Esophagus muscularis mucosa (tissue), 4 donors: ENCODE measurements at regions not wholly inside any gene's neighbourhood (a gene's known extent, or its start where the extent isn't known, plus 50 kb on each side); places are given as distances from the start of the nearest gene placed in this dataset.

ENCODE experiments used
- DNase-seq: peaks from one replicate; pipeline ENCODE4 v3.0.0-alpha.2; 2017; ENCODE audit errors: extremely low spot score
- H3K27ac ChIP-seq, 4 donors: fragments of 200-600 bp; sonication (generic); replicated peaks in 1 of 4; 1 replicate in 3 of 4; 2 replicates in 1 of 4; pipeline ENCODE4 v1.5.1; 2016 to 2019; ENCODE audit warnings: mild to moderate bottlenecking in 1 of 4
- H3K27me3 ChIP-seq, 4 donors: fragments of 200-600 bp; sonication (generic); one replicate each; pipeline versions ENCODE4 v1.5.1 to v1.6.0; 2016 to 2019
- H3K36me3 ChIP-seq, 4 donors: fragments of 200-600 bp; sonication (generic); one replicate each; pipeline ENCODE4 v1.5.1; 2016 to 2019
- H3K4me1 ChIP-seq, 4 donors: fragments of 200-600 bp; sonication (generic); one replicate each; pipeline ENCODE4 v1.5.1; 2016 to 2019
- H3K4me3 ChIP-seq, 4 donors: fragments of 200-600 bp; sonication (generic); 1 replicate in 2 of 4; 2 replicates in 2 of 4; pipeline ENCODE4 v1.5.1; 2016 to 2019; ENCODE audit warnings: mild to moderate bottlenecking in 4 of 4, moderate library complexity in 1 of 4
- H3K9me3 ChIP-seq, 4 donors: fragments of 200-600 bp; sonication (generic); 1 replicate in 3 of 4; 2 replicates in 1 of 4; pipeline ENCODE4 v1.5.1; 2016 to 2019
- EP300 ChIP-seq: sonication (generic); formaldehyde crosslinking; IDR thresholded peaks from one replicate; pipeline ENCODE4 v1.6.1; 2017; ENCODE audit warnings: antibody characterized with exemption
- POLR2A ChIP-seq: fragments of 450-650 bp; IDR thresholded peaks from one replicate; pipeline ENCODE4 v1.6.1; 2017; ENCODE audit warnings: antibody characterized with exemption, moderate library complexity, mild to moderate bottlenecking, low read depth
- POLR2AphosphoS5 ChIP-seq, 2 donors: sonication (generic); formaldehyde crosslinking; IDR thresholded peaks; one replicate each; pipeline ENCODE4 v1.6.1; 2017; ENCODE audit warnings: antibody characterized with exemption in 2 of 2
- WGBS: methylation state at CpG from one replicate; pipeline ENCODE4 v1.1.5; 2018; 5-methylcytosine and 5-hydroxymethylcytosine counted together
- intact Hi-C: fragments of 100-400 bp; cut with DNase I; formaldehyde crosslinking; loops from one replicate; pipeline ENCODE4 v1.15.1; 2023
- TF ChIP-seq, protein P1 (sequence below), 3 experiments: fragments of 200-600 bp in 2 of 3; fragments of 450-650 bp in 1 of 3; sonication (generic) in 2 of 3; IDR thresholded peaks; one replicate each; pipeline ENCODE4 v1.5.1; 2017 to 2019; ENCODE audit warnings: antibody characterized with exemption in 3 of 3, mild to moderate bottlenecking in 2 of 3, moderate library complexity in 1 of 3

- H3K4me1 ChIP-seq, result peaks cover 0 to 10% (median 7%) of the 10 kb centered on the region in 4 donors
- DNase-seq, result no peak
- no peak overlapping the region for H3K4me3 ChIP-seq
- no peak overlapping the region for H3K27ac ChIP-seq
- no peaks in the 10 kb centered on the region for H3K27me3 ChIP-seq
- no peaks in the 10 kb centered on the region for H3K9me3 ChIP-seq
- TF ChIP-seq EP300, result no peak
- peak in 1 of 2 donors; percentile 30 for TF ChIP-seq POLR2AphosphoS5 (IDR thresholded peaks at IDR 0.05)
- TF ChIP-seq, protein P1, sequence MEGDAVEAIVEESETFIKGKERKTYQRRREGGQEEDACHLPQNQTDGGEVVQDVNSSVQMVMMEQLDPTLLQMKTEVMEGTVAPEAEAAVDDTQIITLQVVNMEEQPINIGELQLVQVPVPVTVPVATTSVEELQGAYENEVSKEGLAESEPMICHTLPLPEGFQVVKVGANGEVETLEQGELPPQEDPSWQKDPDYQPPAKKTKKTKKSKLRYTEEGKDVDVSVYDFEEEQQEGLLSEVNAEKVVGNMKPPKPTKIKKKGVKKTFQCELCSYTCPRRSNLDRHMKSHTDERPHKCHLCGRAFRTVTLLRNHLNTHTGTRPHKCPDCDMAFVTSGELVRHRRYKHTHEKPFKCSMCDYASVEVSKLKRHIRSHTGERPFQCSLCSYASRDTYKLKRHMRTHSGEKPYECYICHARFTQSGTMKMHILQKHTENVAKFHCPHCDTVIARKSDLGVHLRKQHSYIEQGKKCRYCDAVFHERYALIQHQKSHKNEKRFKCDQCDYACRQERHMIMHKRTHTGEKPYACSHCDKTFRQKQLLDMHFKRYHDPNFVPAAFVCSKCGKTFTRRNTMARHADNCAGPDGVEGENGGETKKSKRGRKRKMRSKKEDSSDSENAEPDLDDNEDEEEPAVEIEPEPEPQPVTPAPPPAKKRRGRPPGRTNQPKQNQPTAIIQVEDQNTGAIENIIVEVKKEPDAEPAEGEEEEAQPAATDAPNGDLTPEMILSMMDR (IDR thresholded peaks at IDR 0.05), result no peak
- no peak for TF ChIP-seq POLR2A
- WGBS, result 39% methylated on average over 13 of the region's 13 CpGs
- intact Hi-C loops, result no loop called here
- H3K36me3 ChIP-seq, result no peaks in the 10 kb centered on the region
Measured at GRCh38 chr12:124148481-124149273, 146.2 kb upstream of the RFLNA start.

GRCh38 chr12:124149287-124149686, 145.6 kb upstream of the RFLNA start:
- no peak overlapping the region for H3K27ac ChIP-seq
- no peak for TF ChIP-seq EP300
- H3K27me3 ChIP-seq, result no peaks in the 10 kb centered on the region
- 84% methylated on average over 7 of the region's 7 CpGs for WGBS
- no peak for DNase-seq
- no peaks in the 10 kb centered on the region for H3K36me3 ChIP-seq
- intact Hi-C loops, result no loop called here
- no peak overlapping the region for H3K4me3 ChIP-seq
- no peaks in the 10 kb centered on the region for H3K9me3 ChIP-seq
- H3K4me1 ChIP-seq, result peaks cover 0 to 10% (median 7%) of the 10 kb centered on the region in 4 donors

DNA sequence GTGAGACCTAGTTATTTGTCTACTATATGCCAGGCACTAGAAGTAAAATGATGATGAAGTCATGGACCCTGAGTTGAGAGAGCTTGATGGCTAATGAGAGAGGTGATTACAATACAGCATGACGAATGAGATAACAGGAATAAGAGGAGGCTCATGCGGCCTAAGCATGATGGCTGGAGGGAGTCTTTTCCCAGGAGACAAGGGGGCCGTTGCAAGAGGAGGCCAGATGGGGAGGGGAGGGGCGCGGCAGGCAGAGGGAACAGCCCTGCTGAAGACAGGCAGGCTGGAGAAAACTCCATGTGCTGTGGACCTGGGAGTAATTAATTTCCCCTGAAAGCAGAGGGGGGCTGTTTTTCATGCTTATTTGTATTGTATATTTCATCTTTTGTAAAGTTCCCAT, 144.7 kb upstream of the RFLNA start:
- H3K27me3 ChIP-seq, result no peaks in the 10 kb centered on the region
- no peak for TF ChIP-seq EP300
- TF ChIP-seq, protein P1 (IDR thresholded peaks at IDR 0.05), result no peak
- no peak for TF ChIP-seq POLR2A
- TF ChIP-seq POLR2AphosphoS5 (IDR thresholded peaks at IDR 0.05), result no peak
- intact Hi-C loops, result no loop called here
- no peaks in the 10 kb centered on the region for H3K9me3 ChIP-seq
- H3K36me3 ChIP-seq, result no peaks in the 10 kb centered on the region
- H3K27ac ChIP-seq, result no peak overlapping the region
- H3K4me3 ChIP-seq, result no peak overlapping the region
- 63% methylated on average over 5 of the region's 5 CpGs for WGBS
- no peak for DNase-seq
- H3K4me1 ChIP-seq, result peaks cover 0 to 10% (median 7%) of the 10 kb centered on the region in 4 donors

GRCh38 chr12:124151583-124151982, 143.3 kb upstream of the RFLNA start:
- peaks cover 0 to 10% (median 7%) of the 10 kb centered on the region in 4 donors for H3K4me1 ChIP-seq
- no peak overlapping the region for H3K27ac ChIP-seq
- intact Hi-C loops, result no loop called here
- H3K9me3 ChIP-seq, result no peaks in the 10 kb centered on the region
- WGBS, result 79% methylated on average over 5 of the region's 5 CpGs
- no peak for DNase-seq
- no peaks in the 10 kb centered on the region for H3K27me3 ChIP-seq
- no peaks in the 10 kb centered on the region for H3K36me3 ChIP-seq
- TF ChIP-seq POLR2A (no peak), POLR2AphosphoS5 (IDR thresholded peaks at IDR 0.05) (no peak), EP300 (no peak)
- TF ChIP-seq, protein P1 (IDR thresholded peaks at IDR 0.05), result no peak
- no peak overlapping the region for H3K4me3 ChIP-seq

DNA sequence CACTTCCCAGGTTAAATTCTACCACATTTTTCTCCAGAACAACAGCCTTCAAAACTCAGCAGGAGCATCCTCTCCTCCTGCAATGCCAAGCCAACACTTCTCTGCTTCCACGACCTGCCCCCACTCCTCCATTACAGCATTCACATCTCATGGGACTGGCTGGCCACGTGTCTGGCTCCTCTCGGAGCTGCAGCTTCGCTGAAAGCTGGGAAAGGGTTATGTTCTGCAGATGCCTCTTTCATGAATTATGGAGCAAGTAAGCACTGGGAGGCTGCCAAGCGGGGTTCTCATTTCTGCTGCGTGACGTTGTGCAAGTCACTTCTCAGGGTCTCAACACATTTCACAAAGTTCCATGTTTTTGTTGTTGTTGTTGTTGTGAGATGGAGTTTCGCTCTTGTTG, 142.2 kb upstream of the RFLNA start:
- H3K4me1 ChIP-seq, result peaks cover 0 to 10% (median 7%) of the 10 kb centered on the region in 4 donors
- no peak overlapping the region for H3K27ac ChIP-seq
- H3K4me3 ChIP-seq, result no peak overlapping the region
- H3K36me3 ChIP-seq, result no peaks in the 10 kb centered on the region
- no peak for TF ChIP-seq POLR2A
- TF ChIP-seq POLR2AphosphoS5 (IDR thresholded peaks at IDR 0.05), result no peak
- TF ChIP-seq, protein P1 (IDR thresholded peaks at IDR 0.05), result no peak
- no peak for TF ChIP-seq EP300
- H3K9me3 ChIP-seq, result no peaks in the 10 kb centered on the region
- DNase-seq, result no peak
- WGBS, result 76% methylated on average over 8 of the region's 8 CpGs
- intact Hi-C loops, result no loop called here
- H3K27me3 ChIP-seq, result no peaks in the 10 kb centered on the region
